GM15510 (cell line): ENCODE measurements at regions not wholly inside any gene's neighbourhood (a gene's known extent, or its start where the extent isn't known, plus 50 kb on each side); places are given as distances from the start of the nearest gene placed in this dataset.
A peak's percentile ranks its signal among the peaks of the same experiment; 100 is the strongest.

Experiments used
- POLR2A ChIP-seq: IDR thresholded peaks from 3 replicates; pipeline ENCODE4 v1.6.1; 2011; ENCODE audit warnings: borderline replicate concordance; ENCODE audit not compliant: insufficient read length; ENCODE audit errors: extremely low read depth

- TF ChIP-seq POLR2A = peak; percentile 63
Measured at GRCh38 chr17:81345228-81346089, 49.8 kb upstream of the BAHCC1 start.
